HG02852 (cell line): ENCODE measurements at regions not wholly inside any gene's neighbourhood (a gene's known extent, or its start where the extent isn't known, plus 50 kb on each side); places are given as distances from the start of the nearest gene placed in this dataset.

Experiments
- ATAC-seq: cut with Tn5 transposase; IDR thresholded peaks from one replicate; pipeline ENCODE4 v1.9.1; 2021; ENCODE audit warnings: mild to moderate bottlenecking, moderate library complexity; ENCODE audit not compliant: unreplicated experiment

DNA sequence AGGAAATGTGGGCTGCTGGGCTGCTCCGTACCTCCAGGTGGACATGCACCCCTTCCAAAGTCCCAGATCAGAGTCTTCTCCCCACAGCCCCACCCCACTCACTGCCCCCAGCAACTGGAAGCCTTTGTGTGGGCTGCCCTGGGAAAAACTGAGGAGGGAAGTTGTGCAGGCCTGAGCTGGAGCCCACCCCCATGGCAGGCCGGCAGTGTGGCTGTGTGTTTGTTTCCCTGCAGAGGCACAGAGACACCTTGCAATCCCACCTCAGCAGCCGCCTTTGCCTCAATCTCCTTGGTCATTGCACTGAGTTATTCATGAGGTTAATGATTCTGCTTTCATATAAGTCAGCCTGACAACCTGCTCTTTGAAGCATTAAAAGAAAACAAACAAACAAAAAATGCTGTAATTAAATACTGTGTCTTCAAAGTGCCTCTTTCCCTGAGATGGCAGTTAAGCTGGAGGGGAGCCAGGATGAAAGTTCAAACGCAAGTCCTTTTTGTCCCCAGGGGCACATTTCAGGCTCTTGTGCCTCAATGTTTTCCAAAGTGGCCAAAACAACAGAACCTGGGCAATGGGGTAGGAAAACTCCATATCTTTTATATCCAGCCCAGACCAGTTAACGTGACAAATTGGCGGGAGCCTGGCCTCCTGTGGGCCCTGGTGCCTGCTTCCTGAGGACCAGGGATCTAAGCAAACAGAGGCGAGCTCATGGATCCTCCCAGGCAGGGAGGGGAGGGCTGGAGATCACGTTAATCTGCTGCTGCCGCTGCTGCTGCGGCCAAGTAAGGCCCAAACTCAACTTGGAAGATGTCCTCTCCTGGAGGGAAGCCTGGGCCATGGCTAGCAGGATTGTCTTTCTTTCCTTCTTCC, 51.9 kb upstream of the TSPAN11 start:
- ATAC-seq: no peak

- no peak for ATAC-seq
Measured at GRCh38 chr12:30870491-30871265, 55.9 kb upstream of the TSPAN11 start.

DNA sequence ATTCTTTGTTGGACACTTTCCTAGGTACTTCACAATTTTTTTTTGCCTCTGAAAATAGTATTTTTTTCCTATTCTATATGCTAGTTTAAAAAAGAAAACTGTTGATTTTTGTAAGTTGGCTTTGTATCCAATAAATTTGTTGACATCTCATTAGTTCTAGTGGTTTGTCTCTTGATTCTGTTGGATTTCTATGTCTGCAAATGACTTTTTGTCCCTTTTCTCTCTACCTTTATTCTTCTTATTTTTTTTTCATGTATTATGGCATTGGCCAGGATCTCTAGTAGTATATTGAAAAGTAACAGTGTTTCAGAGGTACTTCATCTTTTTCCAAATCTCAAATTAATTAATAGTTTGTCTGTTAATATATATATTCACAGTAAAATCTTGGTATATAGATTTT, 59.1 kb upstream of the TSPAN11 start:
- ATAC-seq: no peak

- ATAC-seq: no peak
Measured at GRCh38 chr12:30866256-30866655, 60.3 kb upstream of the TSPAN11 start.

GRCh38 chr12:30863839-30864238, 62.7 kb upstream of the TSPAN11 start:
- no peak for ATAC-seq

GRCh38 chr12:30862486-30862885, 64.1 kb upstream of the TSPAN11 start:
- ATAC-seq: no peak

GRCh38 chr12:30859226-30859625, 67.3 kb upstream of the TSPAN11 start:
- no peak for ATAC-seq

- ATAC-seq: no peak
Measured at GRCh38 chr12:30858471-30858870, 68.1 kb upstream of the TSPAN11 start.

DNA sequence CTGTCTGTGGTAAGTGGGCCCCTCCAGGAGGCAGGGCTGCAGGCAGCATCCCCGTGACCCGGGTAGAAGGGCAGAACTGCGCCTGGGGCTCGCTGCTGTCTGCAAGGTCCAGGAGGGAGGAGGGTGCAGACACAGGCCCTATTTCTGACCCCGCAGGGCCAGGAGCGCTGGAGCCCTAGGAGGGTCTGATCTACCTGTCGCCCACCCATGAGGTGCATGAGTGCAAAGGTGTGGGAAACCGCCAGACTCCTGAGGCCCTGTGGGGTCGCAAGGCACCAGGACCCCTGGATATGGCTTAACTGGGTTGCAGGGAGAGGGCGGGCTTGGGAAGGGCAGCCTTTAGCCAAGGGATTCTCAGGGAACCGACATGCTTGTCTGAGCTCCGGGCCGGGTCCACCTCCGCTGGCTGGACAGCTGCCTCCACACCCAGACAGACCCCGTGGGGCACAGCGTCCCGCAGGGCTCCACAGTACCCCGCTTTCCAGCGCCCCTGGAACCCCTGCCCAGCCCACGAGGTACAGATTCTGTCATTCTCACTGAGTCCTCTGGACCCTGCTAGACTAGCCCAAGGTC, 72.9 kb upstream of the TSPAN11 start:
- no peak for ATAC-seq

GRCh38 chr12:30850684-30851083, 75.9 kb upstream of the TSPAN11 start:
- ATAC-seq: no peak

GRCh38 chr12:30847259-30847658, 79.3 kb upstream of the TSPAN11 start:
- ATAC-seq: no peak

DNA sequence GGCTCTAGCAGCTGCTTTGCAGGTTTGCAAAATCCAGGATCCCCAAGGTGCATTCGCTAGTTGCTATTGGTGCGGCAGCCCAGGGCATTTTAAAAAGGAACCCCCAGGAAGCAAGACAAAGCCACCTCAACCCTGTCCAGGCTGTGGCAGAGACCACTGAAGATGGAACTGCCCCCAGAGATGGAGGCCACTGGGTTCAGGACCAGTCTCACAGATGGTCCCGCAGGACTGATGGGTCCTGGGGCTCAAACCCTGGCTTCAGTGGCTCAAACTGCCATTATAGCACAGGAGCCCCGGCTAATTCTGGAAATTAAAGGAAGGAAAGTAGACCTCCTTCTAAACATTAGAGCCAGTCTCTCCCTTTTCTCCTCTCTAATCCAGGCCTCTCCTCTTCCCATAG, 79.8 kb upstream of the TSPAN11 start:
- no peak for ATAC-seq

- no peak for ATAC-seq
Measured at GRCh38 chr12:30845676-30846075, 80.9 kb upstream of the TSPAN11 start.

DNA sequence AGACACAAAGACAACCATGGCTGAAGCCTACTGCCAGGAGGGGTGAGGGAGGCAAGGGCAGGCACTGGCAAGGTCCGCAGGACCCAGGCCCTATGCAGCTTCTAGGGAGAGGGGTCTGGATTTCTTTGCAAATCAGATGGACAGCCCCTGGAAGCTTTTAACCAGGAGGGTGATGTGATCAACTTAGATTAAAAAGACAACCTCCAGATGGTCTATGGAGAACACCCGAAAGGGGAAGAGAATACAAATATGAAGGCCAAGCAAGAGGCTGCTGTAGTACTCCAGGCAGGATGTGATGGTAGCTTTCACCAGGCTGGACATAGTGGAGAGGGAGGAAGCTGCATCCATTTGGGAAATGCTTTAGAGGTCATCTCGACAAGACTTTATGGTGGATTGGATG, 83.3 kb upstream of the TSPAN11 start:
- no peak for ATAC-seq

DNA sequence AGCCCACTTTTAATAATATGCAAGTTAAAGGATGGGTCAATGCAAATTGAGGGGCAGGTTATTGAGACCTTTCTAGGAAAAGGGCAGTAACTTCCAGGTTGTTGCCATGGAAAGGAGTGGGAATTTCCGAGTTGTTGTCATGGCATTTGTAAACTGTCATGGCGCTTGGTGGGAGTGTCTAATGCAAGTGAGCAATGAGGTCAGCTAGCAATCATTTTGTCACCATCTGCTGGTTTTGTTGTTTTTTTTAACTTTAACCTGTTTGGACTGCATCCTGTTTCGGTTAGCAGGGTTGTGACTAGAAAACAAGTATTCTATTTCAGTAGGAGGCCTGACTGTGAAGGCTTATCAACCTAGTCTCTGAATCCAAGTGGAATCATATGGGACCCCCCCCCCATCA, 85.8 kb upstream of the TSPAN11 start:
- no peak for ATAC-seq

DNA sequence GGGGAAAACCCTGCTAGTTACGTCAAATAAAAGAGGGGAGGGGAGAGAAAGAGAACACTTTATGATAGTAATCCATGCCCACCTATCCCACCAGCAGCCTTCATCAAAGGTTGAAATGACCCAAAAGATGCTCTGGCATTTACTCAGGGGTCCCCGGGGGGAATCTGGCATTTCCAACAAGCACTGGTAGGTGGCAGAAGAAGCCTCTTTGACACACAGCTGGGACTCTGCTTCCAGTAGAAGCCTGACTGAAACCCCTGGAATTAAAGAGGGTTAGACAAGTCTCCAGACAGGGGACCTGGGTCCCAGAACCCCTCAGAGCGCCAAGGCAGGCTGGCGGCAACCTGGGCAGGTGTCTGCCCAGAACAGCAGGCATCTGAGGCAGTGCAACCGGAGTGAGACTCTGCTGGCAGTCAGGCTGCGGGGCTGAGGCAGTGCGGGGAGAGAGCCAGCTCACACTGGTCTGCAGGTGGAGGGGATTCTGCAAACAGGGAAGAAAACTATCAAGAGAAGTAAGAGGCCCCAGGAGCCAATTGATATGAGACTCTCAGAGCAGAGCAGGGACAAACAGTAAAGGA, 85.0 kb upstream of the CAPRIN2 start:
- ATAC-seq: no peak

GRCh38 chr12:30837595-30837994, 82.8 kb upstream of the CAPRIN2 start:
- ATAC-seq: no peak

DNA sequence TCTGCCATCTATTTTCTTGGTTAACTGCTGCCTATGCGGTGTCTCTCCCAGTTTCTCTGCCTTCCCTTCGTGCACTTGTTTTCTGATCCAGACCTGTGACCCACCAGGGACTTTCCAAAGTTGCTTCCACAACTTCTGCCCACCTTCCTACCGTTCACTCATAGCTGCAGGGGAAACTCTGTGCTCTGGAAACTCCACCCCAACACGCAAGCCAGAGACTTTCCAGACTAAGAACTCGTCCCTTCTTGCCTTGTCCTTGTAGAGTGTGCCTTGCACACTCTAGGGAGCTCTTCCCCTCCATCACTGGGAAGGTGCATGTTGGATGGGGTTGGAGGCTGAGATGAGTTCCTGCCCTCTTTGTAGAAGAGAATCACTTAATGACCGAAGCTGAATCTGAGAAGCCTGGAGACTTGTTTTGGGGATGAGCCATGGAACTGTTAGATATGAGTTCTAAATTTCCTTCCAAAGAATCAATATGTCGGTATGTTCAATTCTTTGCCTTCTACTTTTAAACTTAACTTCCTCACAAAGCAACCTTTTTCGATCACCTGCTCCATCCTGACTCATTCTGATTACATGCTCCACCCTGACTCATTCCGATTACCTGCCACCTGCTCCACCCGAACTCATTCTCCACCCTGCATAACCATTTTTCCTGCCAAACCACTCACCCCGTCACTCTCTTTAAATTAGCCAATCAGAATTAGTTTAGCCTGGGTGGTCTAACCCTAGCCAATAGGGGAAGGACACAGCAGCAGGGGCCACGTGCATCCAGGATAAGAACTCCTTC, 82.1 kb upstream of the CAPRIN2 start:
- no peak for ATAC-seq

GRCh38 chr12:30835216-30835615, 80.5 kb upstream of the CAPRIN2 start:
- ATAC-seq: no peak

- no peak for ATAC-seq
Measured at GRCh38 chr12:30830751-30831150, 76.0 kb upstream of the CAPRIN2 start.

- no peak for ATAC-seq
Measured at GRCh38 chr12:30829876-30830275, 75.1 kb upstream of the CAPRIN2 start.
